HepG2 (cell line): ENCODE measurements at regions not wholly inside any gene's neighbourhood (a gene's known extent, or its start where the extent isn't known, plus 50 kb on each side); places are given as distances from the start of the nearest gene placed in this dataset.

ENCODE experiments used
- CEBPB ChIP-seq: IDR thresholded peaks from 2 replicates; pipeline ENCODE4 v1.6.1; 2011; ENCODE audit warnings: low read depth, low read length, improper control_type of control experiment, borderline replicate concordance
- FOXJ3 ChIP-seq: sonication (generic); formaldehyde crosslinking; IDR thresholded peaks from 2 replicates; pipeline ENCODE4 v1.4.0; 2020; ENCODE audit warnings: missing genetic modification reagents, mild to moderate bottlenecking, borderline replicate concordance
- HNRNPH1 ChIP-seq: fragments of 200-400 bp; formaldehyde crosslinking; optimal IDR thresholded peaks from 2 replicates; pipeline ENCODE3; 2017; ENCODE audit warnings: mild to moderate bottlenecking, low read depth, low read length
- KLF15 ChIP-seq: sonication (generic); formaldehyde crosslinking; IDR thresholded peaks from 2 replicates; pipeline ENCODE4 v1.8.1; 2023; ENCODE audit warnings: borderline replicate concordance, mild to moderate bottlenecking, inconsistent platforms, missing genetic modification reagents, mixed read lengths
- MEIS2 ChIP-seq: sonication (generic); formaldehyde crosslinking; IDR thresholded peaks from 2 replicates; pipeline ENCODE4 v1.9.0; 2021; ENCODE audit warnings: mild to moderate bottlenecking, missing genetic modification reagents
- MTF1 ChIP-seq: sonication (generic); formaldehyde crosslinking; IDR thresholded peaks from 2 replicates; pipeline ENCODE4 v1.5.0; 2020; ENCODE audit warnings: missing genetic modification reagents
- MXD3 ChIP-seq: IDR thresholded peaks from 2 replicates; pipeline ENCODE4 v1.6.1; 2016; ENCODE audit warnings: mild to moderate bottlenecking, missing biosample characterization, missing genetic modification reagents
- NR0B2 ChIP-seq: sonication (generic); formaldehyde crosslinking; IDR thresholded peaks from 2 replicates; pipeline ENCODE4 v1.4.0; 2020; ENCODE audit warnings: mild to moderate bottlenecking, missing genetic modification reagents
- PITX1 ChIP-seq: sonication (generic); formaldehyde crosslinking; IDR thresholded peaks from 2 replicates; pipeline ENCODE4 v1.5.1; 2020; ENCODE audit warnings: mild to moderate bottlenecking, missing genetic modification reagents
- PRDM10 ChIP-seq: sonication (generic); formaldehyde crosslinking; IDR thresholded peaks from 2 replicates; pipeline ENCODE4 v1.4.0; 2020; ENCODE audit warnings: low read depth, missing genetic modification reagents
- RARG ChIP-seq: sonication (generic); formaldehyde crosslinking; IDR thresholded peaks from 2 replicates; pipeline ENCODE4 v1.4.0; 2020; ENCODE audit warnings: low read depth, mild to moderate bottlenecking, missing genetic modification reagents
- RFX1 ChIP-seq: fragments of 450-650 bp; IDR thresholded peaks from 2 replicates; pipeline ENCODE4 v1.6.1; 2017
- SMAD9 ChIP-seq: sonication (generic); formaldehyde crosslinking; IDR thresholded peaks from 2 replicates; pipeline ENCODE4 v1.5.1; 2020; ENCODE audit warnings: mild to moderate bottlenecking, missing genetic modification reagents
- SNAPC5 ChIP-seq: sonication (generic); formaldehyde crosslinking; IDR thresholded peaks from 2 replicates; pipeline ENCODE4 v1.8.1; 2023; ENCODE audit warnings: mild to moderate bottlenecking, missing genetic modification reagents, borderline replicate concordance
- SNRNP70 ChIP-seq: fragments of 200-400 bp; formaldehyde crosslinking; IDR thresholded peaks from 2 replicates; pipeline ENCODE4 v1.6.1; 2017; ENCODE audit warnings: mild to moderate bottlenecking, low read depth, low read length, moderate library complexity
- SOX5 ChIP-seq: IDR thresholded peaks from 2 replicates; pipeline ENCODE4 v1.6.1; 2016; ENCODE audit warnings: borderline replicate concordance
- ZBTB46 ChIP-seq: sonication (generic); formaldehyde crosslinking; IDR thresholded peaks from 2 replicates; pipeline ENCODE4 v1.4.0; 2020; ENCODE audit warnings: mild to moderate bottlenecking, missing genetic modification reagents, borderline replicate concordance
- ZNF354B ChIP-seq: sonication (generic); formaldehyde crosslinking; IDR thresholded peaks from 2 replicates; pipeline ENCODE4 v1.8.0; 2022; ENCODE audit warnings: mild to moderate bottlenecking, missing genetic modification reagents
- ZNF367 ChIP-seq: sonication (generic); formaldehyde crosslinking; IDR thresholded peaks from 2 replicates; pipeline ENCODE4 v1.4.0; 2020; ENCODE audit warnings: missing genetic modification reagents, borderline replicate concordance
- ZNF800 ChIP-seq: sonication (generic); formaldehyde crosslinking; IDR thresholded peaks from 2 replicates; pipeline ENCODE4 v1.4.0; 2020; ENCODE audit warnings: missing genetic modification reagents
- ZNF878 ChIP-seq: sonication (generic); formaldehyde crosslinking; IDR thresholded peaks from 2 replicates; pipeline ENCODE4 v1.8.1; 2023; ENCODE audit warnings: mild to moderate bottlenecking, missing genetic modification reagents, moderate library complexity

- TF ChIP-seq MTF1 (CRISPR knock-in tag) (no peak), FOXJ3 (no peak; the same call in 1 of the 2 replicates), ZNF367 (CRISPR knock-in tag) (no peak), KLF15 (CRISPR knock-in tag) (no peak), HNRNPH1 (no peak), RFX1 (no peak), SNRNP70 (no peak), PITX1 (CRISPR knock-in tag) (no peak), NR0B2 (CRISPR knock-in tag) (no peak), ZBTB46 (CRISPR knock-in tag) (no peak), CEBPB (peak; percentile 66), RARG (CRISPR knock-in tag) (no peak), PRDM10 (CRISPR knock-in tag) (0 out of 2 replicates have a peak, but pooled peaks have one; percentile 44), ZNF354B (CRISPR knock-in tag) (no peak), SMAD9 (no peak), SOX5 (no peak; the same call in 1 of the 2 replicates), ZNF878 (CRISPR knock-in tag) (no peak), MEIS2 (CRISPR knock-in tag) (no peak), SNAPC5 (CRISPR knock-in tag) (no peak), MXD3 (no peak), ZNF800 (CRISPR knock-in tag) (no peak)
These were observed 73.0 kb upstream of the TMEM17 start (continued) for GRCh38 chr2:62578803-62579640.
